ENCODE measurements at regions not wholly inside any gene's neighbourhood (a gene's known extent, or its start where the extent isn't known, plus 50 kb on each side); places are given as distances from the start of the nearest gene placed in this dataset.

GRCh38 chr2:147600223-147600622, 244.6 kb upstream of the ACVR2A start:
- no peak for TF ChIP-seq CTCF (conservative IDR thresholded peaks at IDR 0.05)
- no peak for TF ChIP-seq EZH2 (IDR thresholded peaks at IDR 0.05; ENCODE audit: low read depth)
